Activated T-cell treated with anti-CD3 and anti-CD28 coated beads, Interleukin-2, amount 50 U/mL, for 4 hours (primary cell): ENCODE measurements at regions not wholly inside any gene's neighbourhood (a gene's known extent, or its start where the extent isn't known, plus 50 kb on each side); places are given as distances from the start of the nearest gene placed in this dataset.

Experiments used
- ATAC-seq, 2 donors: fragments of 200-7000 bp; cut with Tn5 transposase; one replicate each; pipeline ENCODE4 v1.10.0; 2021
- DNase-seq: peaks from one replicate; pipeline ENCODE4 v3.0.0-alpha.2; 2020
- H3K27me3 Mint-ChIP-seq: one replicate; pipeline ENCODE4 v1.8.0; 2021; ENCODE audit warnings: low read depth, mixed read lengths
- H3K36me3 Mint-ChIP-seq: one replicate; pipeline ENCODE4 v1.8.0; 2022; ENCODE audit warnings: mixed read lengths; ENCODE audit not compliant: insufficient read depth
- H3K4me1 Mint-ChIP-seq: one replicate; pipeline ENCODE4 v1.8.0; 2021; ENCODE audit warnings: low read depth, mixed read lengths
- H3K4me3 Mint-ChIP-seq: one replicate; pipeline ENCODE4 v1.8.0; 2021; ENCODE audit warnings: mild to moderate bottlenecking, moderate library complexity, mixed read lengths
- H3K9me3 Mint-ChIP-seq: one replicate; pipeline ENCODE4 v1.8.0; 2021; ENCODE audit warnings: mixed read lengths

DNA sequence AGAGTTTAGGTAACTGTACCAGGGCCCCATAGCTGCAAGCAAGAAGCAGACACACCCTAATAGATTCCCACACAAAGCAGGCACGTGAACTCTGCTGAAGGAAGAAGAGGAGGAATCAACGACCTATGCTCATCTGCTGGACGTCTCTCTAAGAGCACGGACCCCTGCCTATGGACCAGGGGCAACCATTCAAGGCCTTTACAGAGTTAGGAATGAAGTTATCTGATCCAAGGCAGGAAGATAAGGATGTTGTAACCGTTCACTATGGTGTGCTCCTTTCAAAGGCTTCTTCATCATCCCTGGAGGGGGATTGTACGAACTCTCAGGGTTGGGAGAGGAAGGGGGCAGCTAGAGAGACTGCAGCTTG is 141.6 kb upstream of the PARP11 start:
- H3K36me3 Mint-ChIP-seq = no peaks in the 10 kb centered on the region
- no peak overlapping the region for H3K4me3 Mint-ChIP-seq
- ATAC-seq (no peak), DNase-seq (no peak)
- H3K27me3 Mint-ChIP-seq = no peaks in the 10 kb centered on the region
- H3K9me3 Mint-ChIP-seq = no peaks in the 10 kb centered on the region
- H3K4me1 Mint-ChIP-seq = no peaks in the 10 kb centered on the region

DNA sequence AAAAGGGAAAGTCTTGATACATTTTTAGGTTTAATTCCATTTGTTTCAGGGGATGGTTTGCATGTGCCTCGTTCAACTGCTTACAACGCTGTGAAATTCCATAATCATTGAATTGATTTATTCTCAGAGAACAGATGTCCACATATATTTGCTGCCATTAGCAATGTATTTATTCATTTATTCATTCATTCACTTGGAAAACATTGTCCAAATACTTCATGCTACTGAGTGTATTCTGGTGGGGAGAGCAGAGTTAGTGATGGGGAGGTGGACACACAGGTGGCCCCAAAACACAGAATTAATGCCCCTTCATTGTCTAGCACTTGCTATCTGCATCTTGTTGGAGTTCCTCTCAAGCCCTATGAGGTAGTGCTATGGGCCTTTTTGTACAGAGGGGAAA is 141.2 kb upstream of the PARP11 start:
- Mint-ChIP-seq H3K27me3 (no peaks in the 10 kb centered on the region), H3K4me1 (no peaks in the 10 kb centered on the region), H3K9me3 (no peaks in the 10 kb centered on the region), H3K4me3 (no peak overlapping the region), H3K36me3 (no peaks in the 10 kb centered on the region)
- DNase-seq (no peak), ATAC-seq (no peak)

DNA sequence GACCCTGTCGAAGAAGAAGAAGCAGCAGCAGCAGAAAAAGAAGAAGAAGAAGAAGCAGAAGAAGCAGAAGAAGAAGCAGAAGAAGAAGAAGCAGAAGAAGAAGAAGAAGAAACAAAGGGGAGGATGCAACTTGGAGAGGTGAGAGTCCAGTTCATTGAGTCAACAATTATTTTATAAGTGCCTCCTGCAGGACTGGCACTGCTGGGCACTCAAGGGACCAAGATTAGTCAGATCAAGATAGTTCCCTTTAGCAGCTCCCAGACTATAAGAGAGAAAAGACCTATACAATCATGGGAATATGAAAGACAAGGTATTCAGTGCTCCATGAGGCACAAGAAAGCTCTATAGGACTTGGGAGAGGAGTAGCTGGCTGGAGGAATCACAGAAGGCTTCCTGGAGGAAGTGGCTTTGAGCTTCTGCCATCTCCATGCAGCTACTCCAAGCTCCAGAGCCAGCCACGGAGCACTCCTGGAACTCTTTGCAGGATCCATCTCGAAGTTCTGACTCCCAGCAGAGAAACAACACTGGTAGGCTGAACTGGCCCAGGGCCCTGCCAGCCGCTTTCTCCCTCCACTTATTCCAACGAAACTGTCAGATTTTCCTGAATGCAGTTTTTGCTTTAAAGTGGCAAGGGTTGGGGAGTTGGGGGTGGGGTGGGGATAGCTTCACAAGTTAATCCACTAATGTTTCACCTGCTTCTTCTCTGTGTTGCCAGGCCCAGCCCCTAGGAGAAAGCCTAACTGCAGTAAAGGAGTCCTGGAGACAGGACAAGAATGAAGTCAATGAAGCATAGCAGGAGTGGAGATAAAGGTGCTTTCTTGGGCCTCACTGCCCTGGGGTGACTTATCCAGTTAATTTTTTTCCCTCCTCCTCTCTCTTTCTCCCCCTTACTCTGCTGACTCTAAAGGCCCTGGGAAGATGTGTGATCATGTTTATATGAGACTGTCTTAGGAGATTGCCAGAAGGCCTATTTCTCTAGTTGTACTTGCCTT is 140.1 kb upstream of the PARP11 start:
- ATAC-seq (no peak), DNase-seq (no peak)
- Mint-ChIP-seq H3K27me3 (no peaks in the 10 kb centered on the region), H3K36me3 (no peaks in the 10 kb centered on the region), H3K4me1 (no peaks in the 10 kb centered on the region), H3K9me3 (no peaks in the 10 kb centered on the region), H3K4me3 (no peak overlapping the region)

DNA sequence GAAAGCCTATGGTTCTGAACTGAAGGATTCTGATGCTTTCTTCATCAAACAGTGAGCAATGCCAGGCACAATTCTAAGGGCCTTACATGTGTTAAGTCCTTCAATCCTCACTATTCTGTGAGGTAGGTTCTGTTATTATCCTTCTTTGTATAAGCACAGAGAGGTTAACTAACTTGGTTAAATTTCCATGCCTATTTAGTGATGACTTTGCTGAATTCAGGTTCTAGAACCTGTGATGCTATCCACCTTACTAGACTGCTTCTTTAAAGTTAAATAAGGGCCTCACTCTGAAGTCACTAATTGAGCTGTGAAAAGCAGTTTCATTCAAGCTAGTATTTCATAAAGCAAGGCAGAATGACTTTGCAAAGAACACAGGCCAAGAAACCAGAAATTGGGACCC is 138.9 kb upstream of the PARP11 start:
- no peak overlapping the region for H3K4me3 Mint-ChIP-seq
- ATAC-seq (no peak), DNase-seq (no peak)
- H3K27me3 Mint-ChIP-seq = no peaks in the 10 kb centered on the region
- H3K9me3 Mint-ChIP-seq = no peaks in the 10 kb centered on the region
- no peaks in the 10 kb centered on the region for H3K4me1 Mint-ChIP-seq
- no peaks in the 10 kb centered on the region for H3K36me3 Mint-ChIP-seq

DNA sequence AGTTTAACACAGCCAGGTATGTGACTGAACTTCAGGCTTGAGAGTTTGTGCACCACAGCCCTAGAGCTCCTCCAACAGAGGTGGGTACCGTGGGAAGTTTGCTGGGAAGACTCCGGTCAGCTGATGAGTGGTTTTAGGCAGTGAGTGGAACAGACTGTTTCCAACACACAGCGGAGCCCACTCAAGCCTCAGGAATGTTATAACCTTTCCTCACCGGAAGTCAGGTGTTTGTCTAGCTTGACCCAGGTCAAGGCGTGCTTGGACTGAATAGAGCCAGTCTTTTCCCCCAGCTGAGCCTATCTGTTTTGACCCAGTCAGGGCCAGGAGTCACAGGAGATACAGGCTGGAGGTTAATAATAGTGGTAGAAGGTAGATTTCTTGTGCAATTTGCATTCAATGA is 138.4 kb upstream of the PARP11 start:
- DNase-seq (no peak), ATAC-seq (no peak)
- Mint-ChIP-seq H3K4me1 (no peaks in the 10 kb centered on the region), H3K4me3 (no peak overlapping the region), H3K36me3 (no peaks in the 10 kb centered on the region), H3K9me3 (no peaks in the 10 kb centered on the region), H3K27me3 (no peaks in the 10 kb centered on the region)

DNA sequence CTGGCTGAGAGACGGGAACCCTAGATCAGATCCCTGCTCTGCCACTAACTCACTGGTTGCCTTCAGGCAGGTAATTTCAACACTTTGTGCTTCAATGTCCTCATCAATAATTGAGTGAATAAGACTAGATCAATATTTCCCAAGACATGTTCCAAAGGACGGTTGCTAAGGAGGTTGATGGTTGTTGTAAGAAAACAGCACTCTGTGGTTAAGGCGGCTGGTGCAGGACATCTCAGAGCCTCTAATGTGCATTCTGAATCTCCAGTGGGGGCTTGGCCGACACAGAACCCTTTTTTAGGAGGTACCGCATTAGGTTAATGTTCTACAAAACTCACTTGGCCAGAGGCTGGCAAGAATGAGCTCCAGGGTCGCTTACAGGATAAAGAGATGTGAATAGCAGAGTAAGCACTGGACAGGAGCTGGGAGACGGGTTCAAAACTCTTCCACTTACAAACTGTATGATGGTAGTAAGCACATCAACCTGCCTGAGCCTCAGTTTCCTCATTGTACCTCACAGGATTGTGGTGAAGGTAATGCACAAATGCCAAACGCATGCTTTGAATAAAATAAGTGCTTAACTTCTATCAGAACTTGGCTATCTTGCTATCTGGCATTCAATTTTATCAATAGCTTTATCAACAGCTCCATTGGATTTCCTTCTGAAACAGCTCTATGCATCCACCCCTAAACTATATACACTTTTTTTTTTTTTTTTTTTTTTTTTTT is 136.9 kb upstream of the PARP11 start:
- H3K4me1 Mint-ChIP-seq = no peaks in the 10 kb centered on the region
- H3K9me3 Mint-ChIP-seq = no peaks in the 10 kb centered on the region
- no peaks in the 10 kb centered on the region for H3K27me3 Mint-ChIP-seq

DNA sequence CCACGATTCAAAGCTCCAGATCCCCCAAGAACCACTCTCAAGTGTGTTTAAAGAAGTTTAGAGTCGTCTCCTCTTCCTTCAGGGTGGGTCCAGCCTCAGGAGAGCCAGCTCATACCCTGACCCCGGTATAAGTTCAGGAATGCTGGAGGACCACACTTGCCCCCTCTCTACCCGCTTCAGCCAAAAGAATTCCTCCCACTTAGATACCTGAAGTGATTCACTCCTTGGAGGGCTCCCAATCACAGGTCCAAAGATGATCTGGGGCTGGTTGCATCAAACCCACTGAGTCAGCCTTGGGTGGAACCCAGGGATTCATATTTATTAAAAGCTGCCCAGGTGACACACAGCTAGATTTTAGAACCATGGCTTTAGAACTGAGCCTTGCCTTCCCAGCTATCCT is 133.5 kb upstream of the PARP11 start:
- Mint-ChIP-seq H3K4me3 (no peak overlapping the region), H3K27me3 (no peaks in the 10 kb centered on the region), H3K9me3 (no peaks in the 10 kb centered on the region), H3K36me3 (no peaks in the 10 kb centered on the region), H3K4me1 (no peaks in the 10 kb centered on the region)
- no peak for ATAC-seq
- no peak for DNase-seq

More for the DNA sequence above, 136.9 kb upstream of the PARP11 start:
- Mint-ChIP-seq H3K36me3 (no peaks in the 10 kb centered on the region), H3K4me3 (no peak overlapping the region)
- ATAC-seq (no peak), DNase-seq (no peak)

DNA sequence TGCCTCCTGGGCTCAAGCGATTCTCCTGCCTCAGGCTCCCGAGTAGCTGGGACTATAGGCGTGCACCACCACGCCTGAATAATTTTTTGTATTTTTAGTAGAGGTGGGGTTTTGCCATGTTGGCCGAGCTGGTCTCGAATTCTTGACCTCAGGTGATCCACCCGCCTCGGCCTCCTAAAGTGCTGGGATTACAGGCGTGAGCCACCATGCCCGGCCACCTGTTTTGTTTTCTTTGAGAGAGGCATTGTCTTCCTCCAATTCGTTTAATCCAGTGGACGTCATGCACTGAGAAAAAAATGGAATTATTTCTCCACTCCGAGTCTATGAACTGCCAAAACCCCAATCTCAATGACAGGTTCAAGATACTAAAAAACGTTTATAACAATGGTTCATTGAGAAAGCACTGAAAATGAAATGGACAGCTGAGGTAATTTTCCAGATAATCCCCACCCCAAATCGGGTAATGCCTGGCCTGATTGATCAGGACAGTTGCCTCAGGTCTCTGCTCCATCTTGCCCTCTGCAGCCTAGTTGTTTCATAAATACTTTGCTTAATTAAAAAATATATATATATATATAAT is 132.7 kb upstream of the PARP11 start:
- no peak overlapping the region for H3K4me3 Mint-ChIP-seq
- H3K9me3 Mint-ChIP-seq = peaks cover 3% of the 10 kb centered on the region
- no peak for ATAC-seq
- DNase-seq = no peak
- H3K27me3 Mint-ChIP-seq = no peaks in the 10 kb centered on the region
- no peaks in the 10 kb centered on the region for H3K4me1 Mint-ChIP-seq
- no peaks in the 10 kb centered on the region for H3K36me3 Mint-ChIP-seq

DNA sequence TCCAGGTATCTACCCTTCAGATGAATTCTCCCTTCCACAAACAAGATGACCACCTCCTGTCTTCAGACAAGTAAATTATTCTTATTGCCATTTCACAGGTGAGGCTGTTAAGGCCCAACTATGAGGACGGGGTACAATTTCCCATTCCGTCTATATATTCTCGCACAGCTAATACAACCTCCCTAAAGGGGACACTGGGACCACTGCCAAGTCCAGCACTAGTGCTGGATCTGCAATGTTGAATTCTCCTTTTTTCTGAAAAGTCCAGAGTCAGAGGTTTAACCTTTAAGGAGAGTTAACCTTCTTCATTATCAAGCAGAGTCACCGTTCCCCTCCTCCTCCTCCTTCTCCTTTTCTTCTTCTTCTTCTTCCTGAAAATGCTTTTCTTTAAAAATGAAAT is 130.4 kb upstream of the PARP11 start:
- Mint-ChIP-seq H3K4me3 (no peak overlapping the region), H3K9me3 (peaks cover 3% of the 10 kb centered on the region), H3K36me3 (no peaks in the 10 kb centered on the region), H3K4me1 (peaks cover 3% of the 10 kb centered on the region), H3K27me3 (no peaks in the 10 kb centered on the region)
- no peak for ATAC-seq
- no peak for DNase-seq

DNA sequence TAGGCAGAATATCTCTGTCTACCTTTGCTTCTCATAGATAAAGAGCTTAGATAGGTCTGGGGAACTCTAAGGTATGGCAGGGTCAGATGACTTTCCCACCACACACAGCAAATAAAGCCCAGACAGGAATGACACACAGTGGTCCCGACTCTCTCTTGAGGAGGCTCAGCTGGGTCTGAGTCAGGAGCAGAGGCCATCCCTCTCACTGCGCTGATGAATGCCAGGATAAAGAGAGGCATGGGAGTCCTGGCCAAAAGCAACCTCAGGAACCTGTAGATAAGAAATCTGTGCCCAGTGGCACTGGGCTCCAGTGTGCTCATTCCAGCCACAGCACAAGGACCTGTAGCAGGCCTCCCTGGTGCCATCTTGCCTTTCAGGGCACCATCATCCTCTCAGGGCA is 129.4 kb upstream of the PARP11 start:
- H3K9me3 Mint-ChIP-seq = peaks cover 3% of the 10 kb centered on the region
- no peak for DNase-seq
- no peak overlapping the region for H3K4me3 Mint-ChIP-seq
- H3K27me3 Mint-ChIP-seq = no peaks in the 10 kb centered on the region
- H3K36me3 Mint-ChIP-seq = no peaks in the 10 kb centered on the region
- no peak for ATAC-seq
- H3K4me1 Mint-ChIP-seq = peaks cover 11% of the 10 kb centered on the region

DNA sequence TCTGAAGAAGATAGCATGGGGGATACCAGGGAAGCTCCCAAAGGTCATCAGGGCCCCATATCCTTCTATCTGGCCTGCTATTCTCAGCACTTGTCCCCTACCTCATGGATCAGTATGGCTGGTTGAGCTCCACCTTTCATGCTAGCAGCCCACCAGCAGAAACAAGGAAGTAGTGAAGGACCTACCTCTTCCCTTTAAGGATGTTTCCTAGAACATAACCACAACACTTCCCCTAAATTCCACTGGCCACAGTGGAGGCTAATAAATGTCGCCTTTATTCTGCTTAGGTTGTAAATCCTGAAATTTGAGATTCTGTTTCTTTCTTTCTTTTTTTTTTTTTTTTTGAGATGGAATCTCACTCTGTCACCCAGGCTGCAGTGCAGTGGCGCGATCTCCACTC is 128.6 kb upstream of the PARP11 start:
- H3K4me1 Mint-ChIP-seq = peaks cover 14% of the 10 kb centered on the region
- no peak overlapping the region for H3K4me3 Mint-ChIP-seq
- peaks cover 3% of the 10 kb centered on the region for H3K9me3 Mint-ChIP-seq
- ATAC-seq (no peak), DNase-seq (no peak)
- no peaks in the 10 kb centered on the region for H3K36me3 Mint-ChIP-seq
- H3K27me3 Mint-ChIP-seq = no peaks in the 10 kb centered on the region

DNA sequence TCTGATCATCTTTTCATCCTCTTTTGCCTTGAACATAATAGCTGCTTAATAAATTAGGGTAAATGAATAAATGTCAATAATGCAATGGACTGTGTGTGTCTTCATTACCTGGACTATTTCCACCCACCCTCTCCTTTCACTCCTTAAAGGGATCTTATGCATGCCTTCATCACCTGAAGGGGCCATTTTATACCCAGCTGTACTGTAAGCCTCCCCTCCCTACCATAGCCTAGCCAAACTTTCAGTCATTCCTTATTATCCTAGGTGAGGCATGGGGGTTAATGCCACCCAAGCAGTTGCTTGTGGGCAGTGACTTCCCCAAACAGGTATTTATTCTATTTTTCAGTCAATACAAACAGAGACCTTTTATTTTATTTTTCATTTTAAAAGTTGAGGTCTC is 127.8 kb upstream of the PARP11 start:
- H3K36me3 Mint-ChIP-seq = no peaks in the 10 kb centered on the region
- H3K4me3 Mint-ChIP-seq = no peak overlapping the region
- peaks cover 3% of the 10 kb centered on the region for H3K9me3 Mint-ChIP-seq
- peaks cover 14% of the 10 kb centered on the region for H3K4me1 Mint-ChIP-seq
- ATAC-seq (no peak), DNase-seq (no peak)
- no peaks in the 10 kb centered on the region for H3K27me3 Mint-ChIP-seq

DNA sequence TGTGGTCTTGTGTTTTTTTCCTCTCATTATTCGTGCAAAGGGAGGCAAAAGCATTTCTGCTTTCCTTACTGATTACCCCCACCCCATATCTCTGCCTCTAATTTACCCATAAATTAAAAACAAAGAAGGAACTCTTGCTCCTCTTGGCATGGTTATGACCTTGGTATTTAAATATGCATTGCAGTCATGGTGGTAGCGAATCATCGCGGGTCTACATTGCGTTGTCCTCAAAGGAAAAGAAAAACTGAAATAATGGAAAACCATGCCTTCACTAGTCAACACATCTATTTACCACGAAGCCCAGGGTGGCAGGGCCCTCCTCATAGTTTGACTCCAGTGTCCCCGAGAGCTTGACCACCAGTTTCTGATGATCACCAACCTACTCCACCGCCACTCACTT is 126.7 kb upstream of the PARP11 start:
- ATAC-seq = no peak
- Mint-ChIP-seq H3K4me3 (no peak overlapping the region), H3K27me3 (no peaks in the 10 kb centered on the region), H3K36me3 (no peaks in the 10 kb centered on the region), H3K4me1 (peaks cover 14% of the 10 kb centered on the region), H3K9me3 (peaks cover 3% of the 10 kb centered on the region)
- DNase-seq = no peak

DNA sequence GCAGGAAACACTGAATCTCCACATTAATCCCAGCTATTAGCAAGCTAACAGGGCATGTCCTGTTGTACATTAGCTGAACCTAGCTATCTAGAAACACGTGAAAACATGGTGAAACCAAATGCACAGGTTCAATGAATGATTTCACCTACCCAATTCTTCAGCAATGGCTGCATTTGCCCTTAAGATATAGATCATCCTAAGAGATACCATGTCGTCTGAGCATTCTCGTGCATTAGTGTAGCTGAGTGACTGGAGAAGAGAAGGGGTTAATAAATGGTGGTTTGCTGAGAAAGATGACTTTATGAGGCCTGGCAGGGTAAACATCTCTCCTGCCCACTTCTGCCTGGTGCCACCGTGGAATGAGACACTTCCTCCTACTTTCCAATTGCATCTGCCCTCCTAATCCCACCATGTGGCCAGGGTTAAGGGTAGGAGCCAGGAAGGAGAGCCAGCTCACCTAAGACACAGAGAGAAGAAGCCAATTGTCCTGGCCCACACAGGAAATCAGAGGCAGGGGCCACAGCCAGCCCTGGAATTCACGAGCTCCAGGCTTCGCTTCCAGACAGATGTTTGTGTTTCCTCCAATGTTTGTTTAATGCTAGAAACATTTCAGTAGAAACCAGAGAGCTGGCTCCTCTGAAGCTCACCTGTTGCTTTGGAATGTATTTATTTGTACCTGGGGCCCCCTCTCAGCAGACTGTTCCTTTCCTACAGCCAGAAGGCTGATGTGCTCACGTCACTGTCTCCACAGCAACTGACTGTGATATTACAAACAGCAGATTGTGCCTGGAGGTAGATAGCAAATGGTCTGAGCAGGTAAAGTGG is 126.0 kb upstream of the PARP11 start:
- Mint-ChIP-seq H3K36me3 (no peaks in the 10 kb centered on the region), H3K4me1 (peaks cover 16% of the 10 kb centered on the region), H3K4me3 (no peak overlapping the region), H3K27me3 (no peaks in the 10 kb centered on the region), H3K9me3 (peaks cover 3% of the 10 kb centered on the region)
- DNase-seq (no peak), ATAC-seq (no peak)
